CD4-positive, alpha-beta T cell treated with Interleukin-6 at 100 ng/mL for 8 hours (primary cell): ENCODE measurements at regions not wholly inside any gene's neighbourhood (a gene's known extent, or its start where the extent isn't known, plus 50 kb on each side); places are given as distances from the start of the nearest gene placed in this dataset.

ENCODE experiments used
- DNase-seq: peaks from one replicate; pipeline ENCODE4 v3.0.0-alpha.2; 2020; ENCODE audit warnings: mixed read lengths, low spot score

DNA sequence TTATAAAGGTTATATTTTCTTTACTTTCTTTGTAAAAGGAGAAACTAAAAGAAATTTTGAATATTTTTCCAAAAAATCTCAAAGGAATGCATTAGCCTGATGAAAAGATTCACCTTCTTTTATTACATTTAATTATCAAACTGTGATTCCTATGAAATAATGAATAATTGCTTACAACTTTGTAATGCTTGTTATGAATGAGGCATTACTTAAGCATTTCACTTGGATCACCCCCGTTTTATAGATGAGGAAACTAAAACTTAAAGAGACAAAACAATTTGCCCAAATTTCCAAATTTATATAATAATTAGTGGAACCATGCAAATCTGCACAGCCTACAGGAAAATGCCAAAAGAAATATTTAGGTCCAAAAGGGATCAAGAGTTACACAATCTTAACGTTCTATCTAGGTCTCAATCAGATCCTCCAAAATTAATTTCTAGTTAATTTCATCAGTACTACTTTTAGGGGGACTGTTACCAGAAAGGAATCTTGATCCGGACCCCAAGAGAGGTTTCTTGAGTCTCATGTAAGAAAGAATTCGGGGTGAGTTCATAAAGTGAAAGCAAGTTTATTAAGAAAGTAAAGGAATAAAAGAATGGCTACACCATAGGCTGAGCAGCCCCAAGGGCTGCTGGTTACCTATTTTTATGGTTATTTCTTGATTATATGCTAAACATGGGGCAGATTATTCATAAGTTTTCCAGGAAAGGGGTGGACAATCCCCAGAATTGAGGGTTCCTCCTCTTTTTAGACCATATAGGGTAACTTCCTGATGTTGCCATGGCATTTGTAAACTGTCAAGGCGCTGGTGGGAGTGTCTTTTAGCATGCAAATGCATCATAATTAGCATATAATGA lies 288.0 kb downstream of the ADGB start:
- DNase-seq, result no peak

DNA sequence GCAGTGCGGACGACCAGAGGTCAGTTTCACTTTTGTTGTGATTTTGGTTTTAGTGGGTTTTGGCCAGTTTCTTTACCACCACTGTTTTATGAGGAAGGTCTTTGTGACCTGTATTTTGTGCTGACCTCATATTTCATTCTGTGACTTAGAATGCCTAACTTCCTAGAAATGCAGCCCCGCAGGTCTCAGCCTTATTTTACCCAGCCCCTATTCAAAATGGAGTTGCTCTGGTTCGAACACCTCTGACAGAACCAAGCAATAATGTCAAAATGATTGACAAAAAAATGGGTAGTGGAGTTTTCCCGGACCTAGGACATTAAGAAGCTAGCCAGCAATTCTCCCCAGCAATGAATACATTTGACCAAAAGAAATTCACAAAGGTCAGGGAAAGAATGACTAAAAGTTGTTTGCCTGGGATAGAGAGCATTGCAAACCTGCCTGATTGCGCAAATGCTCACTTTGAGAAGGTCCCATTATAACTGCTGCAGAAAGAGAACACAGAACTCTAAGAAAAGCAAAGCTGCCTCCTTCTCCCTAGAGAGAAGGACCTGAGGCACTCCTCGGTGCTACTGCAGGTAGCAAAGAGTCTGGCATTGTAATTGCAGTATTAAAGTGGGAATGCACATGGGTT lies 288.8 kb downstream of the ADGB start:
- no peak for DNase-seq

DNA sequence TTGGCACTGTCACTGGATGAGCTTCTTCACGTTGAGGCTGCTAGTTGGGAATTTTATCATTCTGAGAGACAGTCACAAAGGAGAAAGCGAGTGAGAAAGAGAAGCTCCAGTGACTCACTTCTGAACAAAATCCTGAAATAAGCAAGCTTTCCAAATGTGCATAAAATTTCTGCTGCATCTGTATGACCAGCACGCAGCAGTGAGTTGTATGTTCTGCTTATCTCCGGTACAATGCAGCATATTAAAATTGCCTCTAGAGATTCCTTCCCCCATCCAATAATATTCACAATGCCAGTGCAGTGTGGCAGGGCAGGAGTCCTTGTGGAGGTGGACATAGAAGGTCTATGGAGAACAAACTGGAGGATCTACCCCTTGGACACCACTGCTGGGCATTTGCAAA lies 290.5 kb downstream of the ADGB start:
- DNase-seq, result no peak

DNA sequence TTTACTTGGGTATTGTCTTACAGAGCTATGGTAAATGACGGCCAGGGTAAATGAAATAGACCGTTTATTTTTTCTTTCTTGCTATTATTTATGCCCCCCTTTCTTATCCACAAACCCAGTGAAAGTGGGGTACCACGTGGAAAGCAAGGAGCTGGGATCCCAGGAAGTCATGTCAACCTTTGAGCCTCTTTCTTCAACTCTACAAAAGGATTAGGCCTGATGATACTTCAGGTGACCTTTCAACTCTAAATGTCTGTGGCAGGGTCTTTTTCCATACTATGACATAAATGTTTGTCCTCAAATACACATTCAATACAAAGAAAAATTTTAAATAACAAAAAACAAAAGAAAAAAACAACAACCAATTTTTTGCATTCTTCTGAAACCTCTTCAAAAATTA lies 291.4 kb downstream of the ADGB start:
- DNase-seq, result no peak

DNA sequence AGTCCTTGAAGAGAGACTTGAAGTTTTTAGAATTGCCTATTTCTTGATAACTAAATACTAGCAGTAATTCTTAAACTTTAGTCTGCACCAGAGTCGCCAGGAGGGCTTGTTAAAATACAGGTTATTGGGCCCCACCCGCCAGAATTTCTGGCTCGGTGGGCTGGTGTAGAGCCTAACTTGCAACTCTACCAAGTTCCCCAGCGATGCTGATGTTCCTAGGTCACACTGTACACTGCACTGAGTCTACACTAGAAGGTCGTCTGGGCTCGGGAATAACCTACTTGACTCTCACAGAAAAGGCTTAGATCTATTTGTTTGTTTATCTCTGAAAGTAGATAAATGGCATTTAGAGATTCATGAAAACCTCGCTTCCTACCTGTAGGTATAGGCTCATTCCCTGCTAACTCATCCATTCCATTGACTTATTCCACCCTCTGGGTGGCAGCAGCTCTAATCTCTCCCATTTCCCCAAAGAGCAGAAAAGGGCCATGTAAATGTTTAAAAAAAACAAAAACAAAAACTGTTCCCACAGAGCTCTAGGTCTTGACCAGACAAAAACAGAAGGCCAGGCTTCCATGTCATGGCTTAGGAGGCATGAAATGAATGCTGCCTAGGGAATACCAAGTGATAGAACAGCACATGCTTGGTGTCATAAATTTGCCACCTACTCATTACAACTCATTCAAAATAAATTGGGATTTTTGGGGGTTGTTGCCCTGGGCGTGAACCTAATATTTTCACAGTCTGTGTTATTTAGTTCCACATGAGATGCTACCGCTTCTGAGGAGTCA lies 292.1 kb downstream of the ADGB start:
- no peak for DNase-seq

DNA sequence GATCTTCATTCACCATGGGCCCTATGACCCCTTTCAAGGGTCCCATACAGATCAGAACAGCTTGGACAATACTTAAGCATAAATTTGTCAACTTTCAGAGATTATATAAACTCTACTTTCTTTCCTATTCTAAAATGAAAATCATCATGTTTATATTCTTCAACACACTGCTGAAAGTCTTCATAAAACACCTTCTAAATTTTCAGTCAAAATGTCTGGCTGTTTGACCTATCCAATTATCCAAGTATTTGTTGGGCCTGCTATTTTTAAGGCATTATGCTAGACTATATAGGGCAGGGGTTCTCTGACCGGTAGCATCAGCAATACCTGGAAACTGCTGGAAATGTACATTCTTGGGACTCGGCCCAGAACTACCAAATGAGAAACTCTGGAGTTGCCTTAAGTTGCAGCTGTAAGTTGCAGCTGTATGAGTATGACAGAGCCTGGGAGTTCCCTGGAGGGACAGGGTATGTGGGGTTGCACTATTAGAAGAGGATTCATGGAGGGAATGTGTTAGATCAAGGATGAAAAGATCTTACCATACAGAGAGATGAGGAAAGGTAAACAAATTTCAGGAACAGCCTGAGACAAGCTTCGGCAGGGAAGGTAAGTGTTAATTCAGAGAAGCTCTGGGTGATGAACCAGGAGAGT lies 293.0 kb downstream of the ADGB start:
- no peak for DNase-seq

DNA sequence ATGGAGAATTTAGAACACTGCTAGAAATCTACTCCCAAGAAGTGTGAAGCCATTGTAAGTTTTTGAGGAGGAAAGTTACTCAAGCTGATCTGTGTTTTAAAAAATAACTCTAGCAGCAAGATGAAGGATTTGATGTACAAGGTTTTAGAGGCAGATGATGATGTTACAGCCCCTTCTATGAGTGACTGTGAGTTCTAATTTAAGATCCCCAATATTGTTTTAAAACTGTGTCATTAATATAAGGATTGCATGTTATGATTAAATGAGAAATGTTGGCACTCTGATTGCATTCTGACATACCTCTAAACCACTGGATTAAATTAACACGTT lies 293.5 kb downstream of the ADGB start:
- DNase-seq, result no peak

DNA sequence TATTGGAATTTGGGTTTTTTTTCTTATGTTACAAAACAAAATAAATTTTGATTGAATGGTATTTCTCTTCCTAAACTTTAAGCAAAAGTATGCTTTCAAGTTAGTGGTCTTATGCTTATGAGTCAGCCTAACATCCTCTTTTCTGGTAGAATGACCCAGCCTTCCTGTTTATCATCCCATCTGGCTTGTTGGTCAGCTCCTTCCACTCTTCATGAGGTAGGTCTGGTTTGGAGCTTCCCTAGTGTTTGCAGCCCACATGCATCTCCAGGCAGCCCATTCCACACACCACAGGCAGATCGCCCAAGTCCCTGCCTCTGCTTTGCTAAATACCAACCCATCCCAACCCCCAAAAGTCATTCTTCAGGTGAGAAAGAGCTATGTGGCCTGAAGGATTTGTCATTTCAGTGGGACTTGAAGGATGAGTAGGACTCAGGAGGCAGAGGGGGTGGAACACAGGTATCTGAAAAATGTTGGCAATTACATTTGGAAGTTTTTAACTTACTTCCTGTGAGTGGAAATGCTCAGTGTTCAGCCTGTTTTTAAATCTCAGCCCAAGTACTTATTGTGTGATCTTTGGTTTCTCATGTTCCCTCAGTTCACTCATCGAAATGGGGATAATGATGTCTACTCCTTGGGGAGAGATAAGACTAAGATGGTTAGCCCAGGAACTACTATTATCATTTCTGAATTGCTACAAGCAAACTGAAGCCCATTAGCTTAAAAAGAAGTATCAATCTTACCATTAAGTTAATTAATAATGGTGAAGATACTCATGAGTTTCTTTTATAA lies 294.0 kb downstream of the ADGB start:
- DNase-seq, result no peak

DNA sequence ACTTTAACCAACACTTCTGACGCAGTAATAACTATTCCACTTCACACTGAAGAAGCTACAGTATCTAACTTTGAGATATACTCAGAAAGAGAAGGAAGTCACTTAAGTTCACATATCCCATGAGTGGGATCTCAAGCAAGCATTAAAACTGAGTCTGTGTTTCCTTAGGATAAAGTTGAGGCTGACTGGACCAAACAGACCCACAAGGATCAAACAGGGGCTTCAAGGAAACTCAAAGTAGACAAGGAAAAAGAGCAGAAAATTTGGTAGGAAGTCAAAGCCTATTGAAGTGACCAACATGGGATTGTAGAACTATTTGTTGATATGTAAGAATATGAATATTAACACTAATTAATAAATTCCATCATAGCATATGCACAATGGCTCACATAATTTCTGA lies 294.9 kb downstream of the ADGB start:
- no peak for DNase-seq

DNA sequence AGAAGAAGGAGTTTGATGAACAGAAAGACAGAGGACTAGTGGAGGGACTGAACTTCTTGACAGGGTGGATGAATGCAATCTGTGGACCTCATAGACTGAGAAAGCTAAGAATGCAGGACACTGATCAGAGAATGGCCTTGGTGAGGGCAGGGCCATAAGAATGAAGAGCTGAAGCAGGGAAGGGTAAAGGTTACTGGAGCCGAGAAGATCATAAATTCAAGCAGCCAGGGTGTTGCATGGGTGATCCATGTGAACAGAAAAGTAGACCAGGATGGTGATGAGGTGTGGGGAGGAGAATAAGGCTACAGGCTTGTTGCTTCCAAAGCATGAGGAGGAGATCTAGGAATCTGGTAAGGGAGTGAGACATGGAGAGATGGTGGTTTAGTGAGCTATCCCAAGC lies 295.9 kb downstream of the ADGB start:
- DNase-seq, result no peak

DNA sequence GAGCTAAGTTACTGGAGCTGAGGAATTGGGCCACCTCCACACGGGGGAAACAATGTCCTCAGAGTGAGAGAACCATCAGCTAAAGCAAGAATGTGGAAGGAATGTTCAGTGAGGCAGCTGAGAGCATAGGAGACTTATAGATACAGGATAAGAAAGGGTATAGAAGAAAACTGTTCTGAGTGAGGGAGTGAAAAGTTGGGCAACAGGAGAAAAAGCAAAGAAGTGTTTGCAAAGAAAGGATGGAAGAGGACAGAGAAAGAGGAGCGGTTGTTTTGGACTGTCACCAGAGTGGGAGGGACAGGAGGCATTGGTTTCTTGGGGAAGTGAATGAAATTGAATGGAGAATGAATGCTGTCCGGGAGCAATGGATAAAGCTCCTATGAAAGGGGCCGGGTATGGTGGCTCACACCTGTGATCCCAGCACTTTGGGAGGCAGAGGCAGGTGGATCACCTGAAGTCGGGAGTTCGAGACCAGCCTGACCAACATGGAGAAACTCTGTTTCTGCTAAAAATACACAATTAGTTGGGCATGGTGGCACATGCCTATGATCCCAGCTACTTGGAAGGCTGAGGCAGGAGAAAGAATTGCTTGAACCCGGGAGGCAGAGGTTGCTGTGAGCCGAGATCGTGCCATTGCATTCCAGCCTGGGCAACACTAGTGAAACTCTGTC lies 296.5 kb downstream of the ADGB start:
- DNase-seq, result no peak

DNA sequence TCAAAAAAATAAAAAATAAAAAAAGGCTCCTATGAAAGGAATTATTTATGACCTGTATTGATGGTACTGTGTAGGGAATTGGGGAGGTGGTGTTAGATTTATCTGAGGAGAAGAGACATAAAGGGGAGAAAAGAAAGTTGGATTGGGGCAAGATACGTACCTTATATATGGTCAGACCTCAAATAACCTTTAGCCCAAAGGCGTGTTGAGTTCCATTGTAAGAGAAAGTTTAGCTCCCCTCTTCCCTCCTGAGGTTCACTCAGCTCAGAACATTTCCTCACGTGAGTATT lies 296.9 kb downstream of the ADGB start:
- DNase-seq, result no peak

DNA sequence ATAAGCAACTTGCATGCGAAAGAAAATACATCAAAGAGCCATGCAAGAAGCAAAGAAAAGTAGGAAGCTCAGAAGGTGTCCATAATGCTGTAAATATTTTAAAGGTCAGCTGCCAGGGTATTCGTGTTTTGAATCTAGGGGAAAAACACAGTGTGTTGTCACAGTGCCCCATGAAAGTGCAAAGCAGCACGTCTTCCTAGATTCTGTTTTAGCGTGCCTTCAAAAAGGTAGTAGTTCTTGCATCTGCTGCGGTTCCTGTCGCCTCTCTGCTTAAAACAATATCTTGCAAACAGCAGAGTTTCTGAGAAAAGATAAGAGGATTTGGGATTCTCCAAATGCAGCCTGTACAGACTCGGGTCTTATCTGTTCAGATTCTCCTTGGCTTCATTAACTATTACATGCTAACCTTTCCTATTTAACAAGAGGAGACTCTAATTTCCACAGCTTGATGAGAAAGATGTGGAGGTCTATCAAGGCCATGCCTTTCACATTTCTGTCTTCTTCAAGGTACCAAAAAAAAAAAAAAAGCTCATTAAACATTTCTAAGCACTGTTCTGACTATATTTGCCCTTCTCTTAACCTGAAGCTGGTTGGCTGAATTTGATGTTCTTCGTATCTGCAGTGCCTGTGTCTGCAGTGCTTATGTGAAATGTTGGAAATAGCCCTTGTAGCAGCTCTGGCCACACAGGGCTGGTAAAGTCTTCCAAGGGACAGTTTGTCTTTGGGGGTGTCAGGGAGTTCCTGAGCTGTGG lies 297.5 kb downstream of the ADGB start:
- no peak for DNase-seq

DNA sequence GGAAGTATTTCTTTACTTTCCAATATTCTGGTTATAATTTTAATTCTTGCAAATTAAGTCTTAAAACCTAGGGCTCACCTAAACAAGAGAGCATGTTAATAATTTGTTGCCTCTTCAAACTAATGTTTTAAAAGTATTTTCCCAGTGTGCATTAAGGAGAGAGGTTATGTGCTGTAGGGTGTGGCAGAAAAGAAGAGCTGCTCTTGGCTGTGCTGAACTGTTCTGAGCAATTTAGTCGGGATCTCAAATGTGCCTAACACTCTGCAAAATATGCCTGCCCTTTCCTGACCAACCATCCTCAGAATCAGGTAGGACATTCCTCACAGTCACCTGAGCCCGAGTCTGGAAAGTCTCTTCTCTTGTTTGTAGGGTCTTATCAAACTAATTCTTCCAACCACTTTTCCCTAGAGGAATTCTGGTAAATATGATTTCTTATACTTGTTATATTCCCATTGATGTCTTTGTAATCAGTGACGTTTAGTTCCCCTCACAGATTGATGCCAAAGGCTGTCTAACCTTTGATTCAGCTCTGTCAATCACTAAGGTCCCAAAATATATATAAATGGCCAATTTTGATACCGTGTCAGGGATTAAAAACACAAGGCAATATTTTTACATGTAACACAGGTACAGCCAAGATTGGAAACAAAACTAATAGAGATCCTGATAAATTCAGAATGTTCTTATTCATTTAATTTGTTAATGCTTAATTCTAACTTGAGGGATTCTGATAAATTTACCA lies 298.4 kb downstream of the ADGB start:
- no peak for DNase-seq

DNA sequence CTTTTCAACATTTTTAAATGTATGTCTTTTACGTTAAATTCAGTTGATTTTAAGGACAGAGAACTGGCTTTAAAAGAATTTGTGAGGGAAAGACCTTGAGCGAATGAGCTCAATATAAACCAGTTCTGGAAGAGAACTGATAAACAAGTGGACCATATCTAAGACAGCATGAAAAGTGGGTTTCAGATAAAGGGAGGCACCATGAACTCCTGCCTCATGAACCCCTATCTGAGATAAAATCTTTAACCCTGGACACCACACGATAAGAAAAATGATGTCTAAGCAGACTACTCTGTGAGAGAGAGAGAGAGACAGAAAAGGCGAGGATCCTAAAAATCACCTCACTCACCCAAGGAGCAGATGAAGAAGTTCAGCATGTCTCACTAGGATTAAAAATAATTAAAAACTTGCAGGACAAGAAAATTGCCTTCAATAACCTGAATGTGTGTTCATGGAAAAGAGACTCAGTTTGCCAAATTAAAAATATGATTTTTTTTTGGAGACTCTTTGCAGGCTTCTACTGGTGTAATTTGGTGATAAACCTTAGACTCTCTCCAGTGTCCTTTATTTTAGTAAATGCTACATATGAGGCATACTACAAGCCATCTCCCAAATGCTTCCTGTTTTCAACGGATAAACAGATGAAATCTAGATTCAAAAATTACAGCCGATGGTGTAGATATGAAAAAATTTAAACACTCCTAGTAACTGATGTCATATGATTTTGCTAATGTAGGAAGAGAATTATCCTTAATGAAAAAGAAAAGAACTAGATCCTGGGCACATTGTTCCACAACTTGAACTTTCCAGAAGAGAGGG lies 299.5 kb downstream of the ADGB start:
- DNase-seq, result no peak

DNA sequence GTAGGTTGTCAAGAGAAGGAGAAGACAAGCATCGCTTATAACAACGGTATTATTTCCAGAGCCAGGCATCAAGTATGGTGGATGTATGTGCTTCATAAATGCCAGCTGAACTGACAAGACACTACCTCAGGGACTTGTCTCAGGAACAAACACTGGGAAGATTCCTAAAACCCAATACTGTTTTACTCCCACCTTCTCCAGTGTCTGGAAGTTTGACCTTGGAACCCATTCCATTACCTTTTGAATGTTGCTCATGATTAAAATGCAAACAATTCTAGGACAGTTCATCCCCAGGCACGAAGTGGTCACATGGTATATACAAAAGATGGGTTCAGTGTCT lies 300.1 kb downstream of the ADGB start:
- DNase-seq, result no peak

DNA sequence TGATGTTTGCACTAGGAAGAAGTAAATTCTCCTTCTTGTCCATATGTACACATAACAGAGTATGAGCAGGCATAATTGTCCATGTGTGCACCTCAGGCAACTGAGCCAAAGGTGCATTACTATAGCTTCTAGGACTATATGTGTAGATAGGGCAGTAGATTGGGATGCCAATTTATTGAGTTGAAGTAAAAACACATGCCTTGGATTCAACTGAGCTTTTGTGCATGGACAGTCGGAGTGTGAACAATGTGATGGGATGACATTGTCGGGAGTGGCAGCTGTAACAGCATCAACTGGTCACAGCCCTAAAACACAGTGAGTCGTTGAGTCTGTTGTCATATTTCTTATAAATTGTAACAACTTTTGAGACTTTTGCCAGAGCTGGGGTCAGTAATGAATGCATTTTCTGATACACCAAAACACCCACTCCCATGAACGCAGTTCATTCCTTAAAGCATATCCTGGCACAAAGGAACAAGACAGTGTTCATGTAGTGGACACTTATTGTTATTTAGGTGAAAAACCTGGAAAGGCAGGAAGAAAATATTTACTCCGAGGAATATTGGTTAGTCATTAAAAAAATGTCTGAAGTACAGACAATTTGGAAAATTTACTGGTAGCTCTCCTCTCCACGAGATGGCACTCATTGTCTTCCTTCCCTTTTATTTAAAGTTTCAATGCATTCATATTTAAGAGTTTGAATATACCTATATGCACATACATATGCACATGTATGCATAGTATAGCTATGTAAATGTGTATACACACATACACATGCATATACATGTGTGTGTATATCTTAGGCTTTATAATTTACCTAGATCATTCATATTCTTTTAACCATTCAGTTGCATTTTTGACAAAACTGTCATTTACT lies 302.0 kb upstream of the STXBP5 start:
- no peak for DNase-seq

DNA sequence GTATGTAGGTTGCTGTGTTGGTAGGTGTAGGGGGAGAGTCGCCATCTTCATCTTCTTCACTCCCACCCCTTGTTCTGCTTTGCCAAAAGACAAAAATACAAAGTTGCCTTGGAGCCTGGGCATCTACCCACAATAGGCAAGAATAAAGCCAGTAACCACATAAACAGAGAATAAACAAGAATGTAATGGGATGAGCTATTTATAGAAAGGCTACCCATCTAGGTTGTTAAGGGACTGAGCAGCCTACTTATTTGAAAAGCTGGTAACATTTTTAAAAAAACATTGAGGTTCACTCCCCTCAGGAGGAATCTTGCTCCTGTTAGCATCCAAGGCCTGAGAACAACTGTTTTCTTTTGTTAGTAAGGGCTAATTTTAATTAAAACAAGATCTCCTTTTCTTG lies 301.4 kb upstream of the STXBP5 start:
- DNase-seq, result no peak
